ENCODE measurements at regions not wholly inside any gene's neighbourhood (a gene's known extent, or its start where the extent isn't known, plus 50 kb on each side); places are given as distances from the start of the nearest gene placed in this dataset.

DNA sequence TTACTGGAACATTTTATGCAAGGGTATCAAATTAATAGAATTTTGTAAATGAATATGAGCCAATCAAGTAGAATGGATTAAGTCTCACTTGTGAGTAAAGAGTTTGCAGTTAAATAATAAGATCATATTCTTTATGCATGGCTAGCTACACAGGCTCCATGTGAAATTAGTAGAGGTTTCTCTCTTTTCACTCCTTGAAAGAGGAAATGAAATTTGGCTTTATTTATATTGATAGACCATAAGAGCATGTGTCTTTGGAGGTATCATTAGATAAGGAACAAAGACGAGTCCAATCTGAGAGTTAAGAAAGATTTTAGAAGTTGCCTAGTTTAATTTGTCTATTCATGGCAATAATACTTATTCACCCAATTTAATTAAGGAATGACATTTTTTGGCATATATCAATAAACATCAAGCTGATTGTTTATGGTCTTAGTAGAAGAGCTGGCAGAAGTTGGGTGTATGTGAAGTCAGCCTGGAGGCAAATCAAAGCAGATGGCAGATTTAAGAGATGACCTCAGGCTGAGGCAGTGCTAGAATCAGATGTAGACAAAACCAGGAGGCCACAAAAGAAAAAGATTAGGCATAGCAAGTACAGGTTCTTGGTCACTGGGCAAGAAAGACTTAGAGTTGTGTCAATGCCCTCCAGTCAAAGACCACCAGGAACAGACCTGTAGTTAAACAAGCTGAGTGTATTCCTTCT is 406.5 kb upstream of the ARHGEF26 start:
- Histone ChIP-seq H3K4me3 (no peak overlapping the region), H3K27me3 (no peaks in the 10 kb centered on the region), H3K36me3 (no peaks in the 10 kb centered on the region), H3K9me3 (peaks cover 6% of the 10 kb centered on the region)
- peak; percentile 48 for DNase-seq

GRCh38 chr3:153722157-153722556 is 399.0 kb upstream of the ARHGEF26 start:
- Histone ChIP-seq H3K27me3 (peaks cover 2% of the 10 kb centered on the region; the same call in 1 of the 2 replicates), H3K4me3 (no peak overlapping the region), H3K9me3 (no peaks in the 10 kb centered on the region), H3K36me3 (no peaks in the 10 kb centered on the region)
- no peak for DNase-seq

- Histone ChIP-seq H3K9me3 (no peaks in the 10 kb centered on the region), H3K4me3 (no peak overlapping the region), H3K27me3 (no peaks in the 10 kb centered on the region), H3K36me3 (no peaks in the 10 kb centered on the region)
- no peak for DNase-seq
Measured at GRCh38 chr3:153731071-153731470, 390.1 kb upstream of the ARHGEF26 start.

DNA sequence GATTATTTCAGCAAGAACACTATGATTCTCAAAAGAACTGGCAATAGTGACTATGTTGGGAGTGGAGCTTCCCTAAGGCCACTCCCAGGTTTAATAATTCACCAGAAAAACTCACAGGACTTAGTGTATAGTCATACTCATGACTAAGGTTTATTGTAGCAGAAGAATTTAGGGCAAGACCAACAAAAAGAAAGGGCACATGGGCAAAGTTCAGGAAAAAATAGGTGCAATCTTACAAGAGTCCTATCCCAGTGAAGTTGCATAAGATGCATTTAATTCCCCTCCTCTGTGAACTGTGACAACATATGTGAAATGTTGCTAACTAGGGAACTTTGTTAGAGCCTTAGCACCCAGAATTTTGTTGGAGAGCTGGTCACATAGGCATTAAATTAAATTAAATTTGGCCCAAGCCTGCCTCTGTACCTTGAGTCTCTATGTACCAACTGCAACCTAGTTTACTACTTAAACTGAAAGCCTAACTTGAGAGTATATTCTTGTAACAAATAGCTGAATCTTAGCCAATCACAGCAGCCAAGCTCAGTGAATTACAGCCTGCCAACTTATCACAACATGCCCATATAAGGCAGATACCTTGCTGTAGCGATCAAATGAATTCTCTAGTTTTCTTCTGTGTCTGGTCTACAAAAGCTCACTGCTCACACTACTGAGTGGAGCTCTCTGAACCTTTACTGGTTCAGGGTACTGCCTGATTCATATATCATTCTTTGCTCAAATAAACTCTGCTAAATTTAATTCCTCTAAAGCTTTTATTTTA is 386.2 kb upstream of the ARHGEF26 start:
- no peaks in the 10 kb centered on the region for H3K27me3 ChIP-seq
- no peak for DNase-seq
- H3K4me3 ChIP-seq = no peak overlapping the region
- H3K36me3 ChIP-seq = no peaks in the 10 kb centered on the region
- H3K9me3 ChIP-seq = no peaks in the 10 kb centered on the region

DNA sequence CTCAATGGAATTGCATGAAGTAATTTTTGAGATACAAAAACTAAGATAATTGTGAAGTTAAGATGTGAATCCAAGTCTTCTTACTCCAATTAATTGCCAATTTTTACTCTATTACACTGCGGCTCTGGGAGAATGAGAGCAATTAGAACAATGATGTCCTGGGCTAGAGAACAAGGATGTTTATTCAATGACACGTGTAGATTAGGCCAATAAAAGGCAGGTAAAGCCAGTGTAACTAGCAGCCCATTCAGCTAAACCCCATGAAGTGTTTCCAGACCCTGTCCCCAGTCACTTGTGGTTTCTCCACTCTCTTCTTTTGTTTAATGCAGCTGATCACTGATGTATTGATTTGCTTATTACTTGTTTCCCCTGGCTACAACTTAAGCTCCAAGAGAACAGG is 381.1 kb upstream of the ARHGEF26 start:
- no peaks in the 10 kb centered on the region for H3K27me3 ChIP-seq
- no peak for DNase-seq
- no peak overlapping the region for H3K4me3 ChIP-seq
- H3K36me3 ChIP-seq = no peaks in the 10 kb centered on the region
- no peaks in the 10 kb centered on the region for H3K9me3 ChIP-seq

GRCh38 chr3:153744889-153745288 is 376.3 kb upstream of the ARHGEF26 start:
- H3K4me3 ChIP-seq = no peak overlapping the region
- no peaks in the 10 kb centered on the region for H3K36me3 ChIP-seq
- no peak for DNase-seq
- H3K9me3 ChIP-seq = no peaks in the 10 kb centered on the region
- H3K27me3 ChIP-seq = no peaks in the 10 kb centered on the region

DNA sequence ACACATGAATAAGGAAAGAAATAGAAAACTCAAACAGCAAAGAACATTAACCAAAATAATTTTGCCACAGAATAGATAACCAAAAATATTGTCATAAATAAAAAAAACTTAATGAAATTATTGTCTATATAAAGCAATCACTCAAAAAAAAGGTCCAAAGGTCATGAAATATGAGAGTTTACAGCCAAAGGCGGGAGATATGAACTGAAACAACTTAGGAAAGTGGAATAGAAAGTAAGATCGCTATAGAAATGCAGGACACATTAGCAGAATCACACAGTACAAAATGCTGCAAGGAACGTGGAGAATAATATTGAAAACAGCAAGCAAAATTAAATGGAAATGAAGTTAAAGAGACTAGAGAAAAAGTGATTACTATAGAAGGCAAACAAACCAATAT is 375.0 kb upstream of the ARHGEF26 start:
- Histone ChIP-seq H3K27me3 (no peaks in the 10 kb centered on the region), H3K36me3 (no peaks in the 10 kb centered on the region)
- DNase-seq = no peak

GRCh38 chr3:153749070-153749610 is 372.1 kb upstream of the ARHGEF26 start:
- DNase-seq = peak; percentile 49

More for the DNA sequence above, 375.0 kb upstream of the ARHGEF26 start:
- Histone ChIP-seq H3K4me3 (no peak overlapping the region), H3K9me3 (no peaks in the 10 kb centered on the region)

GRCh38 chr3:153752405-153753027 is 368.7 kb upstream of the ARHGEF26 start:
- Histone ChIP-seq H3K9me3 (peaks cover 4% of the 10 kb centered on the region), H3K4me3 (no peak overlapping the region), H3K27me3 (no peaks in the 10 kb centered on the region), H3K36me3 (no peaks in the 10 kb centered on the region)
- DNase-seq = peak; percentile 45

More at GRCh38 chr3:153749070-153749610, 372.1 kb upstream of the ARHGEF26 start:
- no peaks in the 10 kb centered on the region for H3K9me3 ChIP-seq
- no peaks in the 10 kb centered on the region for H3K36me3 ChIP-seq
- no peak overlapping the region for H3K4me3 ChIP-seq
- no peaks in the 10 kb centered on the region for H3K27me3 ChIP-seq

GRCh38 chr3:153753035-153753434 is 368.2 kb upstream of the ARHGEF26 start:
- H3K27me3 ChIP-seq = no peaks in the 10 kb centered on the region
- H3K9me3 ChIP-seq = peaks cover 4% of the 10 kb centered on the region
- no peaks in the 10 kb centered on the region for H3K36me3 ChIP-seq
- no peak for DNase-seq
- no peak overlapping the region for H3K4me3 ChIP-seq

GRCh38 chr3:153756816-153757215 is 364.4 kb upstream of the ARHGEF26 start:
- peak; percentile 77 for DNase-seq
- Histone ChIP-seq H3K9me3 (peaks cover 4% of the 10 kb centered on the region), H3K4me3 (no peak overlapping the region), H3K36me3 (no peaks in the 10 kb centered on the region), H3K27me3 (no peaks in the 10 kb centered on the region)

DNA sequence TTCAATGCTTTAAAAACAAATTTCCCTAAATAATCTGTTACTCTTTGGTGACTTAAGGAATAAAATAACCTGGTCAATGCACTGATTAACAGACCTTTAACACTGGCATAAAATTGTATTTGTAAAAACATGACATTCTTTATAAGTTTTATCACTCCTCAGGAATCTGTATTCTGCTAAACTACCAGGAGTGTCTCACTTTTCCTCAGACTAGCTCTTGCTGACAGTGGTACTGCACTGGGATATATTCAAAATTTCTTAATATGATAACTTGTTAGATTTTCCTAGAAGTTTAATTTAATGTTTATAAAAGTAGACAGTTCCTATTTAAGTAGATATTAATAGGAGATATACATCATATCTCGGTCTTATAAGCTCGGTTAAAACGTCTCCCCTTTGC is 363.4 kb upstream of the ARHGEF26 start:
- Histone ChIP-seq H3K9me3 (peaks cover 4% of the 10 kb centered on the region), H3K27me3 (no peaks in the 10 kb centered on the region), H3K4me3 (no peak overlapping the region), H3K36me3 (no peaks in the 10 kb centered on the region)
- DNase-seq = no peak

- H3K27me3 ChIP-seq = no peaks in the 10 kb centered on the region
- H3K4me3 ChIP-seq = no peak overlapping the region
- no peaks in the 10 kb centered on the region for H3K9me3 ChIP-seq
- no peaks in the 10 kb centered on the region for H3K36me3 ChIP-seq
- DNase-seq = no peak
Measured at GRCh38 chr3:153760948-153761347, 360.2 kb upstream of the ARHGEF26 start.

GRCh38 chr3:153762411-153763235 is 358.6 kb upstream of the ARHGEF26 start:
- Histone ChIP-seq H3K9me3 (no peaks in the 10 kb centered on the region), H3K4me3 (no peak overlapping the region), H3K27me3 (no peaks in the 10 kb centered on the region), H3K36me3 (no peaks in the 10 kb centered on the region)
- DNase-seq = peak; percentile 24

DNA sequence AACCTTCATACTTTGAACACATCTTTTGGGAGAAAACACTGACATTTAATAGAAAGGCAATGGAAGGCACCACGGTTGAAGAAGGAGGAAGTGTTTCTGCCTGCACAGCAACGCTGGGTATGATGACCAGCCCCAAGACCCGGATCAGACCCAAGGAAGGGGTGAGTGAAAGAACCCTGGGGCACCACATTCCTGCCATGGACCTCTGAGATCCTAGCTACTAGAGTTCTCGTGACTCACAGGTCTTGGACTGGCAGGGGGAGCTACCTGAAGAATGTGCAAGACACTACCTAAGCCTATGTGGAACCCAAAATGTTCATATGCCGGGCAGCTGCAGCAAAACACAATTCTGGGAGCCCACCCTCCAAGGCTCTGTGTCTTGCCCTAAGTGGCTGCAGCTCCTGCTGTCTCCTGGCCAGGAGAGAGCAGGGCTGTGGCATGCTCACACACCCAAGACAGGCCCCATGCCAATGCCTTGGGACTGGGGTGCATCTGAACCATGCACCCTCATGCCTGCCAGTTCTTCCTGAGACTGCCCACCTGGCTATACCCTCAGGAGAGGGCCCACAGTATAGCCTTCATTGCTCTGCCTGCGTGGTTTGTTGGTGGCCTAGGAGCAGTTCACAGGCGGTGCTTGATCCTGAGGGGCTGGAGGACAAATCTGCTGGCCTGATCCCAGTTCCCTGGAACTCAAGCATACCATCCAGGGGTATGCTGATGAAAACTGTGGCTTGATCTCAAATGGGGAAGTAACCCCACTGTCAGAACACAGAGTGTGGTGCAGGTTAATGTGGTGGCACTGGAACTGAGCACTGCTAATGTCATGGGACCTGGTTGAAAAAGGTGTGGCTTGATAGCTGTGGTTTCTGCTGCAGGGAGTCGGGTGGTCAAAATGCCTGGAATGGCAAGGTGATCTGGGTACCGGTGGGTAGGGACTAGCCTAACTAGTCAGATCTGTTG is 353.3 kb upstream of the ARHGEF26 start:
- peaks cover 9% of the 10 kb centered on the region; the same call in 1 of the 2 replicates for H3K9me3 ChIP-seq
- DNase-seq = no peak
- no peak overlapping the region for H3K4me3 ChIP-seq
- no peaks in the 10 kb centered on the region for H3K27me3 ChIP-seq
- H3K36me3 ChIP-seq = no peaks in the 10 kb centered on the region

All from MG63 (cell line).